ENCODE measurements at regions not wholly inside any gene's neighbourhood (a gene's known extent, or its start where the extent isn't known, plus 50 kb on each side); places are given as distances from the start of the nearest gene placed in this dataset.

GRCh38 chr1:184895086-184895485 is 79.2 kb downstream of the NIBAN1 start:
- Mint-ChIP-seq H3K27ac (no peak overlapping the region), H3K9me3 (peaks cover 7% of the 10 kb centered on the region), H3K4me1 (ENCODE audit: unreplicated experiment) (peaks cover 10% of the 10 kb centered on the region), H3K36me3 (no peaks in the 10 kb centered on the region), H3K4me3 (no peak overlapping the region), H3K27me3 (peaks cover 8% of the 10 kb centered on the region)
- DNase-seq (ENCODE audit: extremely low spot score, unreplicated experiment), result no peak
- TF ChIP-seq, protein P1, sequence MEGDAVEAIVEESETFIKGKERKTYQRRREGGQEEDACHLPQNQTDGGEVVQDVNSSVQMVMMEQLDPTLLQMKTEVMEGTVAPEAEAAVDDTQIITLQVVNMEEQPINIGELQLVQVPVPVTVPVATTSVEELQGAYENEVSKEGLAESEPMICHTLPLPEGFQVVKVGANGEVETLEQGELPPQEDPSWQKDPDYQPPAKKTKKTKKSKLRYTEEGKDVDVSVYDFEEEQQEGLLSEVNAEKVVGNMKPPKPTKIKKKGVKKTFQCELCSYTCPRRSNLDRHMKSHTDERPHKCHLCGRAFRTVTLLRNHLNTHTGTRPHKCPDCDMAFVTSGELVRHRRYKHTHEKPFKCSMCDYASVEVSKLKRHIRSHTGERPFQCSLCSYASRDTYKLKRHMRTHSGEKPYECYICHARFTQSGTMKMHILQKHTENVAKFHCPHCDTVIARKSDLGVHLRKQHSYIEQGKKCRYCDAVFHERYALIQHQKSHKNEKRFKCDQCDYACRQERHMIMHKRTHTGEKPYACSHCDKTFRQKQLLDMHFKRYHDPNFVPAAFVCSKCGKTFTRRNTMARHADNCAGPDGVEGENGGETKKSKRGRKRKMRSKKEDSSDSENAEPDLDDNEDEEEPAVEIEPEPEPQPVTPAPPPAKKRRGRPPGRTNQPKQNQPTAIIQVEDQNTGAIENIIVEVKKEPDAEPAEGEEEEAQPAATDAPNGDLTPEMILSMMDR (conservative IDR thresholded peaks at IDR 0.05), result no peak

- peaks cover 5% of the 10 kb centered on the region for H3K27me3 Mint-ChIP-seq
- no peaks in the 10 kb centered on the region for H3K36me3 Mint-ChIP-seq
- H3K4me1 Mint-ChIP-seq (ENCODE audit: unreplicated experiment), result peaks cover 10% of the 10 kb centered on the region
- no peak overlapping the region for H3K4me3 Mint-ChIP-seq
- H3K27ac Mint-ChIP-seq, result no peak overlapping the region
- DNase-seq (ENCODE audit: extremely low spot score, unreplicated experiment), result no peak
- H3K9me3 Mint-ChIP-seq, result peaks cover 7% of the 10 kb centered on the region
- TF ChIP-seq, protein P1 (conservative IDR thresholded peaks at IDR 0.05), result no peak
Measured at GRCh38 chr1:184893695-184894094, 80.6 kb downstream of the NIBAN1 start.

GRCh38 chr1:184892116-184892515 is 82.2 kb downstream of the NIBAN1 start:
- Mint-ChIP-seq H3K36me3 (no peaks in the 10 kb centered on the region), H3K27ac (no peak overlapping the region), H3K9me3 (no peaks in the 10 kb centered on the region), H3K27me3 (peaks cover 5% of the 10 kb centered on the region), H3K4me1 (ENCODE audit: unreplicated experiment) (peaks cover 10% of the 10 kb centered on the region), H3K4me3 (no peak overlapping the region)
- DNase-seq (ENCODE audit: extremely low spot score, unreplicated experiment), result no peak
- TF ChIP-seq, protein P1 (conservative IDR thresholded peaks at IDR 0.05), result no peak

DNA sequence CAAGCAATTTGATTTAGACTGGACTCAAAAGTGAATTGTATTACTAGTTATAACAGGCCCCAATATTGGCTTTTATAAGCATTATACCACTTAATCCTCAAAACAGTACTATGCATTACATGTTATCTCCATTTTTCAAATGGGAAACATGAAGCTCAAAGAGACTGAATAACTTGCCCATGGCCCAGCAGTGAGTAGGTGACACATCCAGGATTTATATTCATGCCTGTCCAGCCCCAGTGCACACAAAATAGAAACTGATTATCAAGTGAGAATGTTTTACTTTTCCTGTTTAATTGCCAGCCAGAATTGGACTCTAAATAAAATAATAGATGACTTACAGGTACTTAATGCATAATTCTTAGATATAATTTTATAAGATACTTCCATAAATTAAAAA is 82.9 kb downstream of the NIBAN1 start:
- Mint-ChIP-seq H3K27ac (no peak overlapping the region), H3K27me3 (peaks cover 5% of the 10 kb centered on the region)
- TF ChIP-seq, protein P1 (conservative IDR thresholded peaks at IDR 0.05), result no peak

GRCh38 chr1:184890539-184890973 is 83.8 kb downstream of the NIBAN1 start:
- TF ChIP-seq, protein P1 (conservative IDR thresholded peaks at IDR 0.05), result no peak
- no peak for DNase-seq (ENCODE audit: extremely low spot score, unreplicated experiment)
- Mint-ChIP-seq H3K4me1 (ENCODE audit: unreplicated experiment) (peaks cover 10% of the 10 kb centered on the region), H3K9me3 (no peaks in the 10 kb centered on the region), H3K36me3 (no peaks in the 10 kb centered on the region), H3K27me3 (peaks cover 6% of the 10 kb centered on the region), H3K4me3 (no peak overlapping the region), H3K27ac (no peak overlapping the region)

More for the DNA sequence above, 82.9 kb downstream of the NIBAN1 start:
- Mint-ChIP-seq H3K9me3 (no peaks in the 10 kb centered on the region), H3K4me3 (no peak overlapping the region), H3K36me3 (no peaks in the 10 kb centered on the region), H3K4me1 (ENCODE audit: unreplicated experiment) (peaks cover 10% of the 10 kb centered on the region)
- no peak for DNase-seq (ENCODE audit: extremely low spot score, unreplicated experiment)

DNA sequence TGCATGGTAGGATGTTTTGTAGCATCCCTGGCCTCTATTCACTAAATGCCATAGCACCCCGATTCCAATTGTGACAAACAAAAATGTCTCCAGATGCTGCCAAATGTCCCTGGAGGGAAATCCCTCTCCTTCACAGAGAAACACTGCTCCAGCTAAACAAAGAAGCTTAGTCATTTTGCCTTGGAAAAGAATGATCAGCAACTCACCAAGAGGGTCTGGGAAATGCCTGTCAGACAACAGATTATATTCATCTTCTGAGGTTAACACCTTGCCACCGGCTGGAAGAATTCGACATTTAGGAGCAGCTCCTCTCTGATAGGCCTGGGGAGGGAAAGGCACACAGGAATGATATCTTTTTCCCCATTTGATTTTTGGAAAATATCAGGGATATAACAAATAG is 84.4 kb downstream of the NIBAN1 start:
- Mint-ChIP-seq H3K27me3 (peaks cover 9% of the 10 kb centered on the region), H3K9me3 (no peaks in the 10 kb centered on the region)
- DNase-seq (ENCODE audit: extremely low spot score, unreplicated experiment), result no peak

More for the DNA sequence above, 84.4 kb downstream of the NIBAN1 start:
- H3K36me3 Mint-ChIP-seq, result no peaks in the 10 kb centered on the region
- H3K27ac Mint-ChIP-seq, result no peak overlapping the region
- H3K4me3 Mint-ChIP-seq, result no peak overlapping the region
- H3K4me1 Mint-ChIP-seq (ENCODE audit: unreplicated experiment), result peaks cover 10% of the 10 kb centered on the region
- TF ChIP-seq, protein P1 (conservative IDR thresholded peaks at IDR 0.05), result no peak

Measured in type B pancreatic cell (in vitro differentiated cells).